ENCODE measurements at regions not wholly inside any gene's neighbourhood (a gene's known extent, or its start where the extent isn't known, plus 50 kb on each side); places are given as distances from the start of the nearest gene placed in this dataset.

- DNase-seq = no peak
These were observed 181.2 kb downstream of the MACROH2A1 start for GRCh38 chr5:135217669-135218485.

GRCh38 chr5:135216471-135217343 is 182.3 kb downstream of the MACROH2A1 start:
- DNase-seq = no peak

GRCh38 chr5:135215617-135216470 is 181.8 kb upstream of the PITX1 start:
- DNase-seq = no peak

- no peak for DNase-seq
These were observed 181.0 kb upstream of the PITX1 start for GRCh38 chr5:135214897-135215616.

GRCh38 chr5:135213466-135214239 is 179.6 kb upstream of the PITX1 start:
- DNase-seq = no peak

- DNase-seq = no peak
These were observed 179.0 kb upstream of the PITX1 start for GRCh38 chr5:135213027-135213386.

- no peak for DNase-seq
These were observed 178.5 kb upstream of the PITX1 start for GRCh38 chr5:135212361-135213026.

- no peak for DNase-seq
These were observed 177.8 kb upstream of the PITX1 start for GRCh38 chr5:135211791-135212190.

- DNase-seq = no peak
These were observed 177.2 kb upstream of the PITX1 start for GRCh38 chr5:135211083-135211790.

- DNase-seq = no peak
These were observed 176.4 kb upstream of the PITX1 start for GRCh38 chr5:135210286-135211055.

- DNase-seq = no peak
These were observed 175.1 kb upstream of the PITX1 start for GRCh38 chr5:135208903-135209721.

GRCh38 chr5:135208555-135208902 is 174.5 kb upstream of the PITX1 start:
- DNase-seq = no peak

GRCh38 chr5:135207866-135208265 is 173.8 kb upstream of the PITX1 start:
- no peak for DNase-seq

GRCh38 chr5:135206862-135207261 is 172.8 kb upstream of the PITX1 start:
- DNase-seq = no peak

- no peak for DNase-seq
These were observed 171.8 kb upstream of the PITX1 start for GRCh38 chr5:135205632-135206349.

GRCh38 chr5:135204151-135204600 is 170.1 kb upstream of the PITX1 start:
- DNase-seq = no peak

GRCh38 chr5:135203593-135204036 is 169.6 kb upstream of the PITX1 start:
- no peak for DNase-seq

GRCh38 chr5:135203019-135203418 is 169.0 kb upstream of the PITX1 start:
- DNase-seq = no peak

Data from CD4-positive, alpha-beta T cell treated with Interleukin-21 for 1 hour (primary cell).